Testis (tissue), 2 donors: ENCODE measurements at regions not wholly inside any gene's neighbourhood (a gene's known extent, or its start where the extent isn't known, plus 50 kb on each side); places are given as distances from the start of the nearest gene placed in this dataset.

Experiments
- CTCF ChIP-seq, 3 experiments: fragments of 450-650 bp in 2 of 3; fragments of 200-600 bp in 1 of 3; sonication (generic) in 1 of 3; IDR thresholded peaks; one replicate each; pipeline ENCODE4 v1.5.1; 2016 to 2019; ENCODE audit warnings: antibody characterized with exemption in 3 of 3, mild to moderate bottlenecking in 2 of 3, moderate library complexity in 1 of 3
- POLR2A ChIP-seq: fragments of 450-650 bp; IDR thresholded peaks from one replicate; pipeline ENCODE4 v1.6.1; 2017; ENCODE audit warnings: antibody characterized with exemption, mild to moderate bottlenecking, moderate library complexity

GRCh38 chr16:34758835-34759234, 1299.4 kb downstream of the TP53TG3F start:
- no peak for TF ChIP-seq POLR2A
- no peak for TF ChIP-seq CTCF (IDR thresholded peaks at IDR 0.05)
